ENCODE measurements at regions not wholly inside any gene's neighbourhood (a gene's known extent, or its start where the extent isn't known, plus 50 kb on each side); places are given as distances from the start of the nearest gene placed in this dataset.

DNA sequence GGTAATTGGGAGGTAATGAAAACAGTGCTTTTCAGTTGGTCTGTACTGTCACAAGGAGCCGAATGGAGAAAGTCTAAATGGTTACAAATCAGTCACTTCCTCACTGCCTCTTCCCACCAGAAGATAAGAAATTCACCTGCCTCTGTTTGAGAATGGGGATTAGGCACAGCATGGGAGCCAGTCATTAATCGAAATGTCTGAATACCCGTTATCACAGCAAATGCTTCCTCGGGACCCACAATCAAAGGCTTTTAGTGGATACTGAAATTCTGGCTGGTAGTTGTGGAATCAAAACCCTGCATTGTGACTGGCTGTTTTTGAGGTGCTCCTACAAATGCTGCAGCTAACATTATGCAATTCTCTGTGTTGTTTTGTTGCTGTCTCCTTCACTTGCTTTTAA is 461.0 kb upstream of the MEX3C start:
- H3K36me3 ChIP-seq (ENCODE audit: insufficient read depth, low read length, poor library complexity, severe bottlenecking): no peaks in the 10 kb centered on the region
- H3K4me3 ChIP-seq (ENCODE audit: low read depth, low read length, poor library complexity, severe bottlenecking): no peak overlapping the region
- TF ChIP-seq EZH2 (IDR thresholded peaks at IDR 0.05; ENCODE audit: borderline replicate concordance, low read depth, low read length, poor library complexity, severe bottlenecking): no peak
- TF ChIP-seq, protein P1, sequence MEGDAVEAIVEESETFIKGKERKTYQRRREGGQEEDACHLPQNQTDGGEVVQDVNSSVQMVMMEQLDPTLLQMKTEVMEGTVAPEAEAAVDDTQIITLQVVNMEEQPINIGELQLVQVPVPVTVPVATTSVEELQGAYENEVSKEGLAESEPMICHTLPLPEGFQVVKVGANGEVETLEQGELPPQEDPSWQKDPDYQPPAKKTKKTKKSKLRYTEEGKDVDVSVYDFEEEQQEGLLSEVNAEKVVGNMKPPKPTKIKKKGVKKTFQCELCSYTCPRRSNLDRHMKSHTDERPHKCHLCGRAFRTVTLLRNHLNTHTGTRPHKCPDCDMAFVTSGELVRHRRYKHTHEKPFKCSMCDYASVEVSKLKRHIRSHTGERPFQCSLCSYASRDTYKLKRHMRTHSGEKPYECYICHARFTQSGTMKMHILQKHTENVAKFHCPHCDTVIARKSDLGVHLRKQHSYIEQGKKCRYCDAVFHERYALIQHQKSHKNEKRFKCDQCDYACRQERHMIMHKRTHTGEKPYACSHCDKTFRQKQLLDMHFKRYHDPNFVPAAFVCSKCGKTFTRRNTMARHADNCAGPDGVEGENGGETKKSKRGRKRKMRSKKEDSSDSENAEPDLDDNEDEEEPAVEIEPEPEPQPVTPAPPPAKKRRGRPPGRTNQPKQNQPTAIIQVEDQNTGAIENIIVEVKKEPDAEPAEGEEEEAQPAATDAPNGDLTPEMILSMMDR (conservative IDR thresholded peaks at IDR 0.05; ENCODE audit: low read depth, low read length): no peak
- POLR2A ChIA-PET (ENCODE audit: low non-redundant PET): no interaction called here
- intact Hi-C loops (cut with micrococcal nuclease; ENCODE audit: unreplicated experiment): no loop called here
- DNase-seq (ENCODE audit: low spot score): no peak
- CTCF ChIA-PET: no interaction called here
- H3K9me3 ChIP-seq (ENCODE audit: low read depth, low read length, poor library complexity, severe bottlenecking): no peaks in the 10 kb centered on the region
- no peak overlapping the region for H3K27ac ChIP-seq (ENCODE audit: low read depth, low read length, poor library complexity, severe bottlenecking)
- no peaks in the 10 kb centered on the region for H3K27me3 ChIP-seq (replicated peaks; ENCODE audit: insufficient read depth, low read depth, low read length, poor library complexity)
- peaks cover 8% of the 10 kb centered on the region for H3K4me1 ChIP-seq (ENCODE audit: insufficient read depth, low read length, poor library complexity, severe bottlenecking)
- no TSS peak for BruUV-seq (replicated peaks)

DNA sequence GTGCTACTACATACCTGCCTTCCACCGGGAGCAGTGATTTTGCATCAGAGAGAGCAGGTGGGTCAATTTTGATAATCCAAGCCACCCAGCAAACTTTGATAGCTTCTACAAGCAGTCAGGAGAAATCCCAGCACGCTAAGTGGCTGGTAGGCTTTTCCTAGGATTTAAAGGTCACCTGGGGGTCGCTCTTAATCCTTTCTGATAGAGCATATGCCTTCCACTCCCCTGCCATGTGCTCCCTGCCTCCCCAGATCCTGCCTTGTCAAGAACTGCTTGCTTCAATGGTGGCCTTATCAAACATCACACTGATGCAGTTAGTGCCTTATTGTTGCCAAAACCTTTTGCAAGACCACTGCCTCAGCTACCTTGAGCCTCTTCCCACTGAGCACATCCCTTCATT is 462.3 kb upstream of the MEX3C start:
- ChIA-PET CTCF (no interaction called here), POLR2A (ENCODE audit: low non-redundant PET) (no interaction called here)
- BruUV-seq (replicated peaks): no TSS peak
- DNase-seq (ENCODE audit: low spot score): no peak
- no peak overlapping the region for H3K27ac ChIP-seq (ENCODE audit: low read depth, low read length, poor library complexity, severe bottlenecking)
- no peak overlapping the region for H3K4me3 ChIP-seq (ENCODE audit: low read depth, low read length, poor library complexity, severe bottlenecking)
- TF ChIP-seq, protein P1 (conservative IDR thresholded peaks at IDR 0.05; ENCODE audit: low read depth, low read length): no peak
- no peak for TF ChIP-seq EZH2 (IDR thresholded peaks at IDR 0.05; ENCODE audit: borderline replicate concordance, low read depth, low read length, poor library complexity, severe bottlenecking)
- no peaks in the 10 kb centered on the region for H3K9me3 ChIP-seq (ENCODE audit: low read depth, low read length, poor library complexity, severe bottlenecking)
- H3K36me3 ChIP-seq (ENCODE audit: insufficient read depth, low read length, poor library complexity, severe bottlenecking): no peaks in the 10 kb centered on the region
- intact Hi-C loops (cut with micrococcal nuclease; ENCODE audit: unreplicated experiment): loop anchor here (10.0 kb wide), 1 partner anchor 1015 kb away; no protein-coding TSS in a partner anchor
- peaks cover 3% of the 10 kb centered on the region for H3K4me1 ChIP-seq (ENCODE audit: insufficient read depth, low read length, poor library complexity, severe bottlenecking)
- no peaks in the 10 kb centered on the region for H3K27me3 ChIP-seq (replicated peaks; ENCODE audit: insufficient read depth, low read depth, low read length, poor library complexity)

DNA sequence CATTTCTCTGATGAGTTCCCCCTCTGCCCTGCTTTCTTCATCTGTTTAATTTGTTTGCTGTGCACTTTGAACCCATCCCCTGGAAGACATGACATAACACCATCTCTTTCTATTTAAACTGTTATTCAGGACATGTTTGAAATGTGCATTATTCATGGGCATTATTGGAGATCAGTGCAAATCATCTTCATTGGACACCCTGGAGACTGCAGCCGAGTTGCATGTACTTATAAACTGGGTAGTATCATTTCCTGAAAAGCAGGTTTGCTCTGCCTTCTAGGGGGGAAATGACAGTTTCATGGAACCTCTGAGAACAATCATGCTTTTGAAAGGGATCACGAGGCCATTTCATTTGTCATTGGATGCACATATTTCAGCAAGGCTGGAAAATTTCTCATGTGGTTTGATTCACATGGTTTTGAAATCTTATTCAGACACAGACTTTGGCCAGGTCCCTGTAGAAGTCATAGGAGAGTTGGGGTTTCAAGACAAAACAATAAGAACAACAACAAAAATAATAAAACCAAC is 462.8 kb upstream of the MEX3C start:
- Histone ChIP-seq H3K4me1 (ENCODE audit: insufficient read depth, low read length, poor library complexity, severe bottlenecking) (peaks cover 3% of the 10 kb centered on the region), H3K27me3 (replicated peaks; ENCODE audit: insufficient read depth, low read depth, low read length, poor library complexity) (no peaks in the 10 kb centered on the region), H3K9me3 (ENCODE audit: low read depth, low read length, poor library complexity, severe bottlenecking) (no peaks in the 10 kb centered on the region), H3K4me3 (ENCODE audit: low read depth, low read length, poor library complexity, severe bottlenecking) (no peak overlapping the region), H3K27ac (ENCODE audit: low read depth, low read length, poor library complexity, severe bottlenecking) (no peak overlapping the region), H3K36me3 (ENCODE audit: insufficient read depth, low read length, poor library complexity, severe bottlenecking) (no peaks in the 10 kb centered on the region)
- intact Hi-C loops (cut with micrococcal nuclease; ENCODE audit: unreplicated experiment): loop anchor here (10.0 kb wide), 1 partner anchor 1015 kb away; no protein-coding TSS in a partner anchor
- ChIA-PET CTCF (no interaction called here), POLR2A (ENCODE audit: low non-redundant PET) (no interaction called here)
- no TSS peak for BruUV-seq (replicated peaks)
- no peak for TF ChIP-seq EZH2 (IDR thresholded peaks at IDR 0.05; ENCODE audit: borderline replicate concordance, low read depth, low read length, poor library complexity, severe bottlenecking)
- TF ChIP-seq, protein P1 (conservative IDR thresholded peaks at IDR 0.05; ENCODE audit: low read depth, low read length): no peak
- DNase-seq (ENCODE audit: low spot score): no peak

Data from A673 (cell line).